ENCODE measurements at regions not wholly inside any gene's neighbourhood (a gene's known extent, or its start where the extent isn't known, plus 50 kb on each side); places are given as distances from the start of the nearest gene placed in this dataset.
"Not testable (repeated sequence)": the region's sequence is repeated elsewhere in the genome, so short reads cannot be mapped to it uniquely, and the experiment has no call there.

DNA sequence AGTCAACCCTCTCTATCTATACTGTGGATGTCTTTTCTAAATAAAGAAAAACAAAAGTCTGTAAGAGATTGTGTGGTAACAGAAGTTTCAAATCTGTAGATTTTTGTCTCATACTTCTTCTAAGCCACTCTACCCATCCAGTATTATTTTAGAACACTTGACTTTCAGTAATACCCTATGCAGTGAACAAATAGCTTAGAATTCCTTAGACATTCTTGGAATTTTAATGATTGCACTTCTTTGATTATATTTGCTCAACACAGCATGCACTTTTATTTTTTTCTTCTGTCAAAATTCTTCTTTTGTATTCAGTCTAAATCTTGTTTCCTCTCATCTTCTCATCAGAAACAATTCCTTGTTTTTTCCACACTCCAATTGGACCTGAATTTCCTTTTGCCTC lies 1080.2 kb downstream of the SUCLG1 start:
- DNase-seq (ENCODE audit: low read depth), result no peak

DNA sequence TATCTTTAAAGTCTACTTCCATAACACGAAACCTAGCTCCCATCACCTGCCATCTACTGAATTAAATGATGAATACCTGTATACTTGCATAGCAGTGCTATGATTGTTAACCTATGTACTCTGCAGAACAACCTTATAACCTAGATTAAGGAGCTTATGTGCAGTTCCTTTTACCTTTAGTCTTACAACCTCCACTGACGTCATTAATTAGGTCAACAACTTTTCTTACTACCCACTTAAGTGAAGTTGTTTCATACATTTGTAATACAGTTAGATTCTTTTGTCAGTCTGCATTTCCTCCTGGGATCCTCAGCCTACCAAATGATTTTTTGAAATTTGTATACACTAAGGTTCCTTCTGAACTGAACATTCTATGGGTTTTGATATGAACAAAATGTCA lies 1082.3 kb downstream of the SUCLG1 start:
- no peak for DNase-seq (ENCODE audit: low read depth)

DNA sequence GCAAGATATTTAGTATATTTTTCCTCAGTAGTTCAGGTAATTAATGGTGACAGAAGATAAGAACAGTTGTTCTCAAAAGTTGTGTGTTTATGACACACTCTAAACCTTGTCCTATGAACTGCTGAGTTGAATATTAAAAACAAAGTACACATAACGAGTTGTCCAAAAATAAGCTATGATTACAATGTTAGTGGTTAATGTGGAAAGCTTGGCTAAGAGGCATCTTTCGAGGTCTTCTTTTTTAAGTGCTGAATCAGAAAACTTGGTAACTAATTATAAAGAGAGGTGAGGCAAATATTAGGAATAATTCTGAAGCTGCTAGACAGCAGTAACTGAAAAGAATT lies 1088.7 kb downstream of the SUCLG1 start:
- no peak for DNase-seq (ENCODE audit: low read depth)

DNA sequence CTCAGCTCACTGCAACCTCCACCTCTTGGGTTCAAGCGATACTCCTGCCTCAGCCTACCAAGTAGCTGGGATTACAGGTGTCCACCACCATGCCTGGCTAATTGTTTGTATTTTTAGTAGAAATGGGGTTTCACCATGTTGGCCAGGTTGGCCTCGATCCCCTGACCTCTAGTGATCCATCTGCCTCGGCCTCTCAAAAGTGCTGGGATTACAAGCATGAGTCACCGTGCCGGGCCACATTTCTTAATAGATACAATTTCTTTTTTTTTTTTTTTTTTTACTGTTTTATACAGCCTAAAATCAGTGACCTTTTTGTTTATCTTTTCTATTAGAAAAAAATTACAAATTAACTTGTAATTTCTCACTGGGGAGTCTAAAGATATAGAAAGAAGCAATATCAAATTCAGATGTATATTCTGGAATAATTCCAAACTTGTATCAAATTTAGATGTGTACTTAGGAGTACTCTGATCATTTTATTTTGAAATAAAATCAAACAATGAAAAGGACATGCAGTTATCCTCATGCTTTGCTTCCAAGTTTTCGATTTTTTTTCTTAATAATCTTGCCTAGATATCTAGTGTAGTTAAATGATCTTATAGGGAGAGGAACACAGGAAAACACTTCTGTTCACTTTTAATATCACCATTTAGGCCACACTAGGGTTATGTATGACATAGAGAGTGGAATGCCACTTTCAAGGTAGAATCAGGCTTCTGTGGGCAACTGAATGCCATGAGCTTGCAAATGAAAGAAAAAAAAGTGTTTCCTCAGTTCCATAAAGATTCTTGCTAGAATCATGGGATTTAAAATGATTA lies 1089.3 kb downstream of the SUCLG1 start:
- no peak for DNase-seq (ENCODE audit: low read depth)

DNA sequence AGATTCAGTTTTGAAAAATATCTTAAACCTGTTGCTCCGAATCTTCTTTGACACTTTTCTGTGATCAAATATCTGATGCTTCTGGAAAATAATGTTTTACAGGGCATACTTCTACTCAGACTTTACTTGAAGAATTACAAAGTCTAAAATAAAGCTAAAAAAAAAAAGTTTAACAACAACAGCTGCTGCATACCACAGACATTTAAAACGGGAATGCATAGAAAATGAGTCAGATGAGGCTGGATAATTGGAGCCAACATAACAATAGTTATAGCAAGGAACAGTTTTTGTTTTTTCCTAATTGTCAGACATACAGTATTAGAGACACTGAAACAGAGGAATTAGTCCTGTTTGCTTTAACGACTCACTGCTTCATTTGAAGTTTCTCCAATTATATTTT lies 1090.2 kb downstream of the SUCLG1 start:
- no peak for DNase-seq (ENCODE audit: low read depth)

DNA sequence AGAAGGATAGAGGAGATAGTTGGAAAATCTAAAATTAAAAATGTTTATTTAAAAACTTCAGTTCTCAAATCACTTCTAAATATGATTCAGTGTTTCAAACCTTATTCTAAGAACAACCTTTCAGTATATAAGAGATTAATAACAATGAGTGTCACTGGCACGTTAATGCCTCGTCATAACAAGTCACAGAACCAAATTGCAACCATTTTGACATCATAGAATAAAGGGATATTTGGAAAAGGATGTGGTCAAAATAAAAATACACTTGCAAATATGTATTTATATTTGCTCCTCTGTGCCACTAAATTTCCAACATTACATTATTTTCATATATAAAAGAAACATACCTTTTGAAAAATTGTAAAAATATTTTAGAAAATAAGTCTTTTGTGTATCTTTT lies 1090.6 kb downstream of the SUCLG1 start:
- DNase-seq (ENCODE audit: low read depth), result no peak

DNA sequence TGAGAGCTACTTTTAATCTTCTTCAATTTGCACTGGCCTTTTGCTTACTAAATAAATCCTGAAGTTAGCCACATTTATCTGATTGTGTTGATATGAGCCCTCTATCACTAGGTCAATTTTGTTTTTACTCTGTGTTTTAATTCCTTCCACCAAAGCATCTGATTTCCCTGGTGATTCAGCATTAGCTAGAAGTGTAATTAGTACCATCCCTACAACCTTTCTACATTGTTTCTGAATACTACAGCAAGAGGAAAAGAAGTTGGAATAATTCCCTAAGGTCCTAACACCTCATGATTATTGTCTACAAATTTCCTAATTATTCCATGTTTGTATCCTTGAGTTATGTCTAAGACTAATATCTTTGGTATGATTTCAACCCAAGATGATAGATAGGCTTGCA lies 1093.6 kb downstream of the SUCLG1 start:
- no peak for DNase-seq (ENCODE audit: low read depth)

DNA sequence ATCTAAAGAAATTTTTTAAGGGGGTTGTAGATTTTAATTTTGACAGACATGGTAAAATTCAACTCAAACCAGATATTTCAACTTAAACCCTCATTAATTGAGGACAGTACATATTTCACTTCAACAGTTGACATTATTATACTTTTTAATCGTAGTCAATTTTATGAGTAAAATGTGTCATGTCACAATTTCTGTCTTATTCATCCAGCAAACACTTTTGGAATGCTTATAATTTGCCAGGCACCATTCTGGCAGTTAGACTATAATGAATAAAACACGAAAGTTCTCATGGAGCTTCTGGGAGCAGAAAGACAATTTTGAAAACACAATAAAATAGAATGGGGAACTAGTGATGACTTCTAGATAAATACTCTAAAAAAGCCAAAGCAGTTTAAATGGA lies 1094.8 kb downstream of the SUCLG1 start:
- DNase-seq (ENCODE audit: low read depth), result no peak

DNA sequence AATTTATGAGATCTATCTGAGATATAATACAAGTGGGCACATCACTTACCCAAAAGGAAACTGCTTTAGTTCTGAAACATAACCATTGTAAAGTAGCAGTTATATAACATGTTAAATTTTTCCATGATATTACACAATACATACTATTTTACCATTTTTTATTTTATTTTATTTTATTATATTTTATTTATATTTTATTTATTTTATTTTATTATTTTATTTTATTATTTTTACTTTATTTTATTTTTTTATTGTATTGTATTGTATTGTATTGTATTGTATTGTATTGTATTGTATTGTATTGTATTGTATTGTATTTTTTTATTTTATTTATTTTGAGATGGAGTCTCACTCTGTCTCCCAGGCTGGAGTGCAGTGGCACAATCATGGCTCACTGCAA lies 1095.9 kb downstream of the SUCLG1 start:
- DNase-seq (ENCODE audit: low read depth), result not testable (repeated sequence)

DNA sequence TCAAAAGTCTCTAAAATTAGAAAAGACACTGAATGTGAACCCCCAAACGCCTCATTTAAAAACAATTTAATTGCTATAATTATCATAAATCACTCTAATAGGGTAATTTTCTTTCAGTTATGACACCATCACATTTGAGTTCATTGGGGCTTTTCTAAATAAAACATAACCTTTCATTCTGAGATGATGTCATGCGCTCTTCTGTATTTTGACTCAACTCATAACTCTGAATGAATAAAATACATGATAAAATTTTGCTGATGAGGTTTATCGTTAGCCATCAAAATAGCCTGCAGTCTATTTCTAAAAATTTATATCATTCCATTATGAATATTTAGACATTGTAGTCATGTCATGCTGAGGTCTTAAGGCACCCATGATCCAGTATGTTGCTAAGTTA lies 1099.7 kb downstream of the SUCLG1 start:
- DNase-seq (ENCODE audit: low read depth), result no peak

DNA sequence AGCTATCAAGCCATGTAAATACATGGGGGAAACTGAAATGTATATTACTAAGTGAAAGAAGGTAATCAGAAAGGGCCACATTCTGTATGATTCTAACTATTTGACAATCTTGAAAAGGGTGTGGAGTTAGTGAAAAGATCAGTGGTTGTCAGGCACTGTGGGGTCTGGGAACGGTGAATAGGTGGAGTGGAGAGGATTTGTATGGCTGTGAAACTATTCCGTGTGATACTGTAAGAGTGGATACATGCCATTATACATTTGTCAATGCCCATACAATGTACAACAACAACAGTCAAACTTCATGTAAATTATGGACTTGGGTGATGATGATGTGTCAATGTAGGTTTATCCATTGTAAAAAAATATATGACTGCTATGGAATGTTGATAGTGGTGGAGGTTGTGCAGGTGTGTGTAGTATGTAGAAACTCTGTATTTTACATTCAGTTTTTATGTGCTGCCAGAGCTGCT lies 1116.2 kb downstream of the SUCLG1 start:
- DNase-seq (ENCODE audit: low read depth), result no peak

DNA sequence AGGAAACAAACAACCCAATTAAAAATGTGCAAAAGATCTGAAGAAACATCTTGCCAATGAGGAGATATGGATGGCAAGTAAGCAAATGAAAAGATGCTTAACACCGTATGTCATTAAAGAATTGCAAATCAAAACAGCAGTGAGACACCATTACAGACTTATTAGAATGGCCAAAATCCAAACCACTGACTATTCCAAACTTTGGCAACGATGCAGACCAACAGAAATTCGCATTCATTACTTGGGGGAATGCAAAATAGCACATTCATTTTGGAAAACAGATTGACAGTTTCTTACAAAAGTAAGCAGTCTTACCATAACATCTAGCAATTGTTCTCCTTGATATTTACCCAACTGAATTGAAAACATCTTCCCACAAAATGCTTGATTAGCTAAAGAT lies 1118.7 kb downstream of the SUCLG1 start:
- DNase-seq (ENCODE audit: low read depth), result no peak

DNA sequence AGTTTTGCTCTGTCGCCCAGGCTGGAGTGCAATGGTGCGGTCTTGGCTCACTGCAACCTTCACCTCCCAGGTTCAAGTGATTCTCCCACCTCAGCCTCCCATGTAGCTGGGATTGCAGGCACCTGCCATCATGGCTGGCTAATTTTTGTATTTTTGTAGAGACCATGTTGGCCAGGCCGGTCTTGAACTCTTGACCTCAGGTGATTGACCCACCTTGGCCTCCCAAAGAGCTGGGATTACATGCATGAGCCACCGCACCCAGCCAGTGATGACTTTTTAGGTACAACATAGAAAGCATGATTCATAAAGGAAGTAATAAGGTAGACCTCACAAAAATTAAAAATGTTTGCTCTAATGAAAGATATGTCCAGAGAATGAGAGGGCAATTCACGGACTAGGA lies 1119.1 kb downstream of the SUCLG1 start:
- DNase-seq (ENCODE audit: low read depth), result not testable (repeated sequence)

DNA sequence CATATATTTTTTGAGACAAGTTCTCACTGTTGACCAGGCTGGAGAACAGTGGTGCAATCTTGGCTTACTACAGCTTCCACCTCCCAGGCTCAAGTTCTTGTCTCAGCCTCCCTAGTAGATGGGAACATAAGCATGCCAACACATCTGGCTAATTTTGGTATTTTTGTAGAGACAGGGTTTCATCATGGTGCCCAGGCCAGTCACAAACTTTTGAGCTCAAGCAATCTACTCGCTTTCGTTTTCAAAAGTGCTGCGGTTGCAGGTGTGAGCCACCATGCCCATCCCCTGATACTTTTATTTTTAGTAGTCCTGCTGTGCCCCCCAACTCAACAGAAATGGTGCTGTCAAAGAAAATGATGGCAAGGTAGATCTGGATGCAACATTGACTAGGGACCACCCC lies 1127.3 kb downstream of the SUCLG1 start:
- DNase-seq (ENCODE audit: low read depth), result no peak

DNA sequence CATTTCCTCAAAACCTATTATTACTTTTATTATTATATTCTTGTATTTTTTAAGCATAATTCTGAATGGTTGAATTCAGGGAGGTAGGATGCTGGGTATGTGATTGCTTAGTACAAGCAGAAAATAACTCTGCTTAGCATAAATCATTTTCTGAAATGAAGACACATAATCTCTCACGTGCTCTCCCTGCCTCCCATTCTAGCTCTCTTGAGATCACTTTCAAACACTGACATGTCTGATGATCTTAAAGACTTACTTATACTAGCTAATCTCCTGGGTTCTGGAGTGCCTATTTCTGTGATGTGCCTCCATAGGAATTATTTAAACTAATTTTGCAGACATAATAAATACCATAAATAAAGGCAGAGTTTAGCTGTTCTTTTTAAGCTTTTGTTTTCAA lies 1136.0 kb downstream of the SUCLG1 start:
- DNase-seq (ENCODE audit: low read depth), result no peak

DNA sequence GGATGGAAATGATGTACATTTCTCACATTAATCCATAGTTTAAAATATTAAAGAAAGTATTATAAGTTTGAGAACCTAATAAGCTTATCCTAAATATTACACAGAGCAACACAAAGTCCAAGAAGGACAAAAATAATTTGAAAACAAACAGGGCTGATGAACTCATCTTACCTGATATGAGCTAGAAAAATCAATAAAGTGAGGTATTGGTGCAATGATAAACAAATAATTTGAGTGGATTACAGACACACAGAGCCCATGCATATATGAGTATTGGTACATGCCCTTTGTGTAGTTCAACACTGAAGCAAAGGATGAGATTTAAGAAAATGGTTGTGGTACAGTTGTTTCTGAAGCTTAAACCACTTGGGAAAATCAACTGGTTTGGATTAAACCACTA lies 1139.0 kb downstream of the SUCLG1 start:
- DNase-seq (ENCODE audit: low read depth), result no peak

DNA sequence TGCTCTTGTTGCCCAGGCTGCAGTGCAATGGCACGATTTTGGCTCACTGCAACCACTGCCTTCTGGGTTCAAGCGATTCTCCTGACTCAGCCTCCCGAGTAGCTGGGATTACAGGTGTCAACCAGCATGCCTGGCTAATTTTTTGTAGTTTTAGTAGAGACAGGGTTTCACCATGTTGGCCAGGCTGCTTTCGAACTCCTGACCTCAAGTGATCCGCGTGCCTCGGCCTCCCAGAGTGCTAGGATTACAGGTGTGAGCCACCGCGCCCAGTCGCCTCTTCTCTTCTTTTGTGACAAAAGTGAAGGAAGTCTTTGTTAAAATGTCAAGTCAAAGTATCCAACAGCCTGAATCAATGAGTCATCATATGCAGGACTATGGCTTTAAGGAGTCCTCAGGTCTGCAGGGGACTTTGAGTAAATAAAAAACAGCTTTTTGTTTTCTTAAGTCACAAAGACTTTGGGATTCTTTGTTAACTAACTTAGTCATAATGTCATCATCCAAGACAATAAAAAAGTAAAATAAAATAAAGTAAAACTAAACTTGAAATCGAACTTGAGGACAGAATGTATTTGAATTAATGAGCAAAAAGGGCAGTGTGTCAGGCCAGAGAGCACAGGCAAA lies 1153.2 kb downstream of the SUCLG1 start:
- no peak for DNase-seq (ENCODE audit: low read depth)

DNA sequence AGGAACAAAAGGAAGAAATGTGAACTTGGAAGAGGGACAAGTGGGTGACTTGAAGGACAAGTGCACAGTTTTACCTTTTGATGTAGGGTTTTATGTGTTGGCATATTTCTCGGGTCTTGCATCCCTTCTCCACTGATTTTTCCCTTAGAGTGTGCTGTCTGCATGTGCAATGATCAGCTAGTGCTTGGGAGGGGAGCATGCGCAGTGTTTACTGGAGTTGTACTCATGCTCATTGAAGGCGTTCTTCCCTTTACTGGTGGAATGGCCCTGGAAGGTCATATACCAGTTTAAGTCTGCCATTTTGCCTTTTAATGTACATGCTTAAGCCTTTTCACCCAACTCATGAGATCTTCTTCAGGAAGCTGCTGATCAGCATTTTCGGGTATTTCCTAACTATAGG lies 1168.0 kb downstream of the SUCLG1 start:
- DNase-seq (ENCODE audit: low read depth), result no peak

DNA sequence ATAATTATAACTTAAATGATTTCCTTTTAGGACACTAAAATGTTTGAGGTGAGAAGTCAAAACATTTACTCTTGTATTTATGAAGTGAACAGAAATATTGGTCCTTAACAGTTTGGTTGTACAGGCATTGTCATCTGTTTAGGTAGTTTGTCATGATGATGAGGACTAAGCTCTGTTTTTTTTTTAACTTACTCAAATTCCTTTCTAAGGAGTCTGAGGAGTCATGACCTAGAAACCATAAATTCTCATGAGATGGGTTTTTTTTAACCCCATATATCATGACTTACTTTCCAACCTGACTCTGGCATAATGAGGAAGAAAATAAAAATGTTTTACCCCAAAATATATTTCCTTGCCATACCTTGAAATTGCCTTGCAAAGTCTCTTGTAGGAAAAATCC lies 1176.2 kb downstream of the SUCLG1 start:
- DNase-seq (ENCODE audit: low read depth), result no peak

DNA sequence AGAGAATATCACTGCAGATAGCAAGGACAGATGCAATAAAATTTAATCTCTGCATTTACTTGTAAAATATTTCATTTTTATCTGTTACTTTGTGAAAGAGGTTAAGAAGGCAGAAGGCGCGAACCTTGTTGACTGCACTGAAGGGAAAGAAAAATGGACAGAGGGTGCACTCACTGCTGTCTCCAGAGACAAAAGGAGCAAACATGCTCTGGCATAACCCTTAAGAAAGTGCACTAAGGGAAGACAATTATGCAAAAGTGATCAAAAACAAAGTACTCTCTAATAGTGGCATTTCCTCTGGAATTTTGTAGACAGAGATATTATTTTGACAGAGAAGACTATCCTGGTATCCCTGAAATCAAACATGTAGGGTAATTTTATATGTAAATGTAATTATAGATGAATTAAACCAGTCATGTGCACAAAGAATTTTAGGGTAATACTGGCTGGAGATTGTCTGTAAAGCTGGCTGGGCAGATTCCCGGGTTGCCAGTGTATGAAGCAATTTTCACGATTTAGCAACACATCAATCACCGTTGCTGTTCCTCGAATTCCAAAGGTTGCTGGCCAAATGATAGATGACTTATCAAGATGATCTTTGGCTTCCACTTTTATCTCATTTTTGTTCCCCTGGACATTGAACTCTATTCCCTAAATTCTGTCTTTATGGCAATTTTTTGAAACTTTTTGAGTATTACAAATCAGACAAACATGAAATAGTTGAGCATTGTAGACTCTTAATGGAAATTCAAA lies 1176.9 kb downstream of the SUCLG1 start:
- DNase-seq (ENCODE audit: low read depth), result no peak

DNA sequence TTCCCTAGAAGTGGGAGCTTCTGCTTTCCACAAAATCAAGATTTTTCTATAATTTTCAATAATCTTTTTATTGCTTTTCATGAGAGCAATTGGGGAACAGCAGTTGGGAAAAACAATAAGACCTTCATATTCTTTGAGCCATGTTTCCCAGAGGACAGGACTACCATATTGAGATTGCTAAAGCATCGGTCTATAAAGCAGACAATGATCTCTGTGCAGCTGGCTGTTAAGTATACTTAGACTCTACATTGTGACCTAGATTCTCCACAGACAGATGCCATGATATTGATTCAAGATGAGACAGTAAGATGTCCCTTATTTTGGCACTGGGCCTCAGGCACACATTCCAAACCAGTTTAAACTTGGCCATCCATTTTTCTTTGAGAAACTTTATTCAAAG lies 1178.7 kb downstream of the SUCLG1 start:
- DNase-seq (ENCODE audit: low read depth), result no peak

DNA sequence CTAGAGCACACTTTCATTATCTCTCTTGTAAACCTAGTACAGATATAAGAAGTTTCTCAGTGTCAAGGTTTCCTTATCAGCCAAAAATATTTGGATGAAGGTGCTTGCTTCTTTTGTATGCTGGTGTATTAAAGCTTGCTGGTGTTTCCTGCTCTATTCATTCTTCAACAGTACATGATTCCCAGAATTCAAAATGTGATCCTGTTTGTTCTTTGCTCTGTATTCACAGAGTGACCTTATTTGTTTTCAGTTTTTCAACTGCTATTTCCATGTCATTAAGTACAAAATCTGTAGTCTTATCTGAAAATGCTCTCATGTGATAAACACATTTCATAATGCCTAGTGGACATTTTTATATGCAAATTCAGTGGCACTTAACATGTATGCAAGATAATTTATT lies 1185.8 kb downstream of the SUCLG1 start:
- DNase-seq (ENCODE audit: low read depth), result no peak

DNA sequence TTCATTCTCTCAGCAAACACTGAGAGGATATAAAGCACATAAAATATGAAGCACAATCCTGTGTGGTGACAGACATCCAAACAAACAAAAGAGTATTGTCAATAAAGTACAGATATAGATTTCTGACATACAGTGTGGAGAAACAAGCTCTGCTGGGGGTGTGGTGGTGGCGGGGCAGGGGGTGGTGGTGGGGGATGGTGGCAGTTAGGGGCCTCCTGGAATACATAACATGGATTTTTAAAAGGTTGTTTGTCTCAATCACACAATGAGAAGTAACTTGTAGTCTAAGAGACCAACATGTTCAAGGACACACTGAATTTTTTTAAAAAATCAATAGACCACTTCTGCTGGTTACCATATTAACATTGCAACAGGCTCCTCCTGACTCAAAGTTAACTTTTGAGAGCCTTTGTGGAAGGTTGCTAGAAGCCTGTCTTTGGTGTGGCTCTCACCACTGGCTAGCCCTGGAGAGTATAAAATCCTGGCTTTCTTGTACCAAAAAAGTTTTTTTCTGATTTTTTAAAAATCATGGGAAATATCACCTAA lies 1197.4 kb downstream of the SUCLG1 start:
- no peak for DNase-seq (ENCODE audit: low read depth)

All from activated T-cell treated with anti-CD3 and anti-CD28 coated beads for 1 hour (primary cell).